SKM-1 (cell line): ENCODE measurements at regions not wholly inside any gene's neighbourhood (a gene's known extent, or its start where the extent isn't known, plus 50 kb on each side); places are given as distances from the start of the nearest gene placed in this dataset.

Experiments
- DNase-seq: peaks from one replicate; lab custom pipeline; 2025; ENCODE audit not compliant: unreplicated experiment; lab: John Stamatoyannopoulos, UW

DNA sequence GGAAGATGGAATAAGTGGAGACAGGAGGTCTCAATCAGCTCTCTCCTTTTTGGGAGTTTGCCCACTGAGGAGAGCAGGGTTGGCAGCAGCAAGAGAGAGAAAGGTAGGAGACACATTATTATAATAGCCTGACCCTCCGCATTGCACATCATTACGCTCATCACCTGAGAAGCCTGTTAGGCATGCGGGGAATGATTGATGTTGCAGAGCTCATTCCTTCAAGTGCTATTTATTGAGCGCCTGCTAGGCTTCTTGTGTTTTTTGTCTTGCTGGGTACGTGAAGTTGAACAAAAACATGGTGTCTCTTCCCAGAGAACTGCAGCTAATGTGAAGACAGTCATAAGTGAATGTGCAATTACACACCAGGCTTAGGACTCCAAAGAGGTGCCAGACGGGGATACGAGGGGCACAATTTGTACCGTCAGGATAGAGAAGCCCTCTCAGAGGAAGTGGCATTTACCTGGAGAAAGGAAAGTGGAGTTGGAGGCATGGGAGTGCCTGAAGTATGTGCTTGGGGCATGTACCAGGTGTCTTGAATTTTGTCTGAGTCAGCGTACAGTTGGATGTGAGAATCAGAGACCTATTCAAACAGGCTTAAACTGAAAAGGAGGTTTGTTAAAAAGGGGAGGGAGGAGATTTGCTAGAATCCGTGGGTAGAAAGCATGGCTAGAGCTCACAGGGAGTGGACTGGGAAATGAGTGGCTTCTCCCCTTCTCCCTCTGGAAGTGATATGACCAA, 90.2 kb upstream of the SOD3 start:
- DNase-seq: no peak

- DNase-seq: no peak
These were observed 81.8 kb upstream of the SOD3 start for GRCh38 chr4:24713604-24714003.

GRCh38 chr4:24719615-24720014, 75.8 kb upstream of the SOD3 start:
- no peak for DNase-seq

DNA sequence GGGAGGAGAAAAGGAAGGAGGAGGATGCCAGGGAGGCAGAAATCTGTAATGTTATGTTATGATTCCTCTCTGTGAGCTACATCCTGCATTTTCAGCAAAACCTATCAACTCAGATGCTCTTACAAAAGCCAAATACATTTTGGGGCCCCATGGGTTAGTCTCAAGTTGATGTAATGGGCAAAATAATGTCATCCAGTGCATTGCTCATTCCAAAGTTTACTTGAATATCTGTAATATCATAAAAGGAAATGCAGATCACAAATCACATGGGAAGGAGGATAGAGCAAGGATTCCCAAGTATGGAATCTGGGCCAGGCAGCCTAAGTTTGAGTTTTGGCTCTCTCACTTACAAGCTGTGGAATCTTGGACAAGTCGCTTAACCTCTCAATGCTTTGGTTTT, 74.9 kb upstream of the SOD3 start:
- no peak for DNase-seq

DNA sequence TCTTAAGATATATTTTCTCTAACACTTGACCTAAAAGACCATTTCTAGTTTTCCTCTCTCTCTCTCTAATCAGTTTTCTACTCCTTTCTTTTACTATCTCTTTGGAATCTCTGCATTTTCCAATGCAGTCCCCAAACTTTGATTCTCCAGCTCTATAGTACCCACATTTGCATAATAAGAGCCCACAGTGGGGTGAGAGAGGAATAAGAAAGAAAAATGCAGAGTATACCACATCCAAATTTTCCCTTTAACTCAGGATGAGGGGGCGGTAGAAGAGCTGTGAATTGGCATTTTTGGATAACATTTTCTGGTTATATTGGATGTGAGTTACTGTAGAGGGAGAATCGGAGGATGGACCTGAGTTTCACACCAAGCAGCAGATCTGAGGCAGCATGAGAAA, 74.4 kb upstream of the SOD3 start:
- DNase-seq: no peak

- no peak for DNase-seq
These were observed 73.3 kb upstream of the SOD3 start for GRCh38 chr4:24722026-24722568.

DNA sequence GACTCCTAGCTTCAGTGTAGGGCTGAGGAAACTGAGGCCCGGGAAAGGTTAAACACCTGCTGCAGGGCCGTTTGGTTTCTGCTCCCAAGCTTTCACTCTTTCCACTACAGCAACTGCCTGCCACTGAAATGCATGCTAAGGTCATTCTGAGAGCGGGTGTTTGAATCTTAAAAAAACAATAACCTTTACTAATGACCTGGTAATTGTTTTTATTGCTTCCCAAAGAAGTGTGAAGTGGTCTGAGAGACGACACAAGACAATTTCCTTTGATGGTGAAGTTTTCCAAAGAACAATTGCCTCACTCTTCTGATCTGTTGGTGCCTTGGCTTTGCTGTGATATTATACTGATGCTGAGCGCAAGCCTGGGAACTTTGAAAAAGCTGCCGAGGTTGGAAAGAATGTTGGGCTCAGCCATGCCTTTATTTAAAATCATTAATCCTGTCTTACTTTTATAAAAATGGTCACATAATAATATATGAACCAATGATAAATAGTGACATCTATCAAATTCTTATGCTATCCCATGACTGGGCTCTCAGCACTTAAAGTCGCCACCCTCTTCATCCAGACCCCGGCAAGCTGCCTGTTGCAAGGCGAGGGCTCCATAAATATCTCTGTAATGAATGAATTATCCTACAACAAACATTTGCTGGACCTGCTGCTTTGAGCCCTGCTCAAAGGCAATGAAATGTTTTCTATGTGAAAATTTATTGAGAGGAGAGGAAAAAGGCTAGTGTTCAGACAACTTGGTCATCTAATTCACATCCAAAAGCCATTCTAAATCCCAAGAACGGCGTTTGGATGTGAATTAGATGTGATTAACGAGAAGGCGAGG, 67.8 kb upstream of the SOD3 start:
- DNase-seq: no peak

DNA sequence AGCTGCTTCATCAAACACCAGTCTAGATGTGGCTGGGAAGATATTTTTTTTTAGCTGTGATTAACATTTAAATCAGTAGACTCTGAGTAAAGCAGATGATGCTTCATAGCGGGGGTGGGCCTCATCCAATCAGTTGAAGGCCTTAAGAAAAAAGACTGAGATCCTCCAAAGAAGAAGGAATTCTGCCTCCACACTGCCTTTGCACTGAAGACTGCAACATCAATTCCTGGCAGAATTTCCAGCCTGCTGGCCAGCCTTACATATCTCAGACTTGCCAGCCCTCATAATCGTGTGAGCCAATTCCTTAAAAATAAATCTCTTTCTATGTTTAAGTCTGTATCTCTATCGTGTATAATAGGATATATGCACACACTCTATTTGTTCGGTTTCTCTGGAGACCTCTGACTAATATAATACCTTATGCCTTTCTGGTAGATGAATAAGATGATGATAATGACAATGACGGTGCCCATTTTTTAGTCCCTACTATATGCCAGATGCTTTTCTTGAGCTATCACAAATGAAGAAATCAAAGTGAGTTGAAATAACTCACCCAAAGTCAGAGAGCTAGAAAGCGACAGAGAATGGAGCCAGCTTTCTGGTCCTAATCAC, 66.1 kb upstream of the SOD3 start:
- DNase-seq: no peak

GRCh38 chr4:24730256-24731001, 64.9 kb upstream of the SOD3 start:
- no peak for DNase-seq

DNA sequence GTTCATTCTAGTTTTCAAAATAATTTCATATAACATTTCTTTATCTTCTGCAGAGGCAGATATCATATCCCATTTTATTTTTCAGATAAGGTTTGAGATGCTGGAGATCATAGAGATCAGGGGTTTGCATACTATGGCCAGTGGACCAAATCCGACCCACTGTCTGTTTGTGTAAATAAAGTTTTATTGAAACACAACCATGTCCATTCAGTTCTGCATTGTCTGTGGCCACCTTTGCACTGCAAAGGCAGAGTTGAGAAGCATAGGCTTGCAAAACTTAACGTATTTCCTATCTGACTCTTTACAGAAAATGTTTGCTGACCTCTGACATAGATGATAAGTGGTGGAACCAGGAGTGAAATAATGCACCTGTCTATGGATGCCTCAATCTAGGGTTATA, 63.9 kb upstream of the SOD3 start:
- DNase-seq: no peak

DNA sequence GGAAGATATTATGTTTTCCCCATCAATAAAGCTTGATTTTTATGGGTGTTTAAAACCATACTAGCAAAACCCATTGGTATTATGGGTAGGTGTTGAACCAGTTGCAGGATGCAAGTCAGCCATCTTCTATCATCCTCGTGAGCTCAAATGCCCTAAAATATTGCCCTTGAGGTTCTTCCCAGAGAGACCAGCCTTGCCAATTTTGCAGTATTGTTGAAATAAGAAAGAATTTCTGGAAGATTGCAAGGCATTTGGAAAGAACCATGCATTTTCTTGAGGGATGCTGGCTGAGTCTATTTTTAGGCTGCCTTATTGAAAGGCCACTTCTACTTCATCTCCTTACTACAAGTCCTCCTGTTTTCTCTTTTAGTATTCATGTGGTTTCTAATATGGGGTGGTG, 60.9 kb upstream of the SOD3 start:
- DNase-seq: no peak

GRCh38 chr4:24736066-24736465, 59.3 kb upstream of the SOD3 start:
- DNase-seq: no peak

DNA sequence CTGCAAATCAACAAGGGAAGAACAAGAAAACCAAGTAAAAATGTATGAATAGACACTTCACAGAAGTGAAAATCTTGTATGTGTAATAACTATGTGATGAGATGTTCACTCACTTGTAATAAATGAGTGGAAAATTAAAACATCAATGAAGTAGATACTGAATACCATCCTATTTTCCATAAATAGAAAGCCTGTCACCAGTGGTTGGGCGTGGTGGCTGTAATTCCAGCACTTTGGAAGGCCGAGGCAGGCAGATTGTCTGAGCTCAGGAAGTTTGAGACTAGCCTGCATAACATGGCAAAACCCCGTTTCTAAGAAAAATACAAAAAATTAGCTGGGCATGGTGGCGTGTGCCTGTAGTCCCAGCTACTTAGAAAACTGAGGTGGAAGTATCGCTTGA, 53.5 kb upstream of the SOD3 start:
- no peak for DNase-seq

DNA sequence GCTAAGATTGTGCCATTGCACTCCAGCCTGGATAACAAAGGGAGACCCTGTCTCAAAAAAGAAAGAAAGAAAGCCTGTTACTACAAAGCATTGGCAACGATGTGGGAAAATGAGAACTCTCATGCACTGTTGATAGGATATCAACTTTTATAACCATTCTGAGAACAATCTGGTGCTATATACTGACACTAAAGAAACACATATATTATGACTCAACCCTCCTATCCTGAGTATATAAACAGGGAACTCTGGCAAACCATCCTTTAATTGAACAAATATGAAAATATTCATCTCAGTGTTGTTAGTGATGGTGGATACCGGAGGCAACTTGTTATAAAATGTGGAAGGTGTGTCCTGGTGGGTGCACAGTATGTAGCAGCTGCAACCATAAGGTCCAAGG, 53.0 kb upstream of the SOD3 start:
- no peak for DNase-seq

GRCh38 chr4:24742773-24743172, 52.6 kb upstream of the SOD3 start:
- DNase-seq: no peak

DNA sequence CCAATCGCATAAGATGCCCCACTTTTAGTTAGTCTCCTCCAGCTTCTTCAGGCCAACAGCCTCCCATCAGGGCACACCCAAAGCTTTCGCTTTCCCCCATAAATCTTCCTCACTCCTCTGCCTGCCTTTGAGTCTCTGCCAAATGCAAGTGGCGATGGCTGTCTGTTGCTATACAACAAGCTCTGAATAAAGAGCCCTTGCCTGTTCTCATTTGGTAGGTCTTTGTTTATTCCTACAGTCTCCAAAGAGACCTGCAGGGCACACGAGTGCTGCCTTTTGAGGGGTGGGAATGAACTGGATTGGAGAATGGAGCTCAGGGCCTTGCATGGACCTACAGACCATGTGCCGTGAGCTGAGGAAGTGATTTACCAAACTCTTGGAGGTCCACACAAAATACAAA, 52.2 kb upstream of the SOD3 start:
- no peak for DNase-seq

GRCh38 chr4:24743927-24744326, 51.4 kb upstream of the SOD3 start:
- no peak for DNase-seq

- no peak for DNase-seq
These were observed 50.0 kb upstream of the SOD3 start for GRCh38 chr4:24745172-24745895.
